Hypothalamus (tissue), 51 donors: ENCODE measurements at regions not wholly inside any gene's neighbourhood (a gene's known extent, or its start where the extent isn't known, plus 50 kb on each side); places are given as distances from the start of the nearest gene placed in this dataset.

ENCODE experiments used
- DNase-seq, 51 donors: peaks; one replicate each; lab custom pipeline; 2025; lab: John Stamatoyannopoulos, UW

DNA sequence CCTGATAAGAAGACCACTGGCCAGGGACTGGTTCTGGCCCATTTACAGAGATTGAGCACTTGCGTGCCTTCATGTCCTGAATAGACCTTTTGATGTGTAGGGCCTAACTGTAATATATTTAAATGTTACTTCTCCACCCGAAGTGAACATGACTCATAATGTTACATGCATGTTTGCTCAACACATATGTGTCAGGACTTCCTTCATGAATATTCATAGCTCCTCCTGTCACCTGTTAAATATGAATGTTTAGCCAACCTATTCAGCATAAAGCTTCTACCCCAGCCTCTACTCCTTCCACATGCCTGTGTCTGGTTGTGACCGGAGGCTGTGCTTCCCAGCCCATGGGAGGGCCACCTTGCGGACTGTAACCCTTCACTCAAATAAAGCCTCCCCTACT, 457.5 kb downstream of the IRX1 start:
- DNase-seq, result no peak

DNA sequence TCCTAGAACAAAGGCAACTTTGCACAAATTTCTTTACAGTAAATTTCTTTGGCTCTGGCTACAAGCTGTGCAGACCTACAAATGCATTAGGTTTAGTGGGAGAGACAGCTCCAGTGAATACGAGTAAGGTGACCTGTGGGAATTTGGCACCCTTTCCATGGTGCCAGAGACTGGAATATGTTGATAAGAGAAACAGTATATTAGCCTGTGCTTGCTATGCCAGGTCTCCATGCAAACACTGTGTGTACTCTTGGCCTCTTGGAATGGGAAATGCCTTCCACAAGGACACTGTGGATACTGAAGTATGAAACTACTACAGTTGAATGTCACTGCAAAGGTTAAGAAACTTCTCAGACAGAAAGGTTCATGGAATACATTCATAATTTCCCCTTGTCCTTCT, 458.5 kb downstream of the IRX1 start:
- no peak for DNase-seq

DNA sequence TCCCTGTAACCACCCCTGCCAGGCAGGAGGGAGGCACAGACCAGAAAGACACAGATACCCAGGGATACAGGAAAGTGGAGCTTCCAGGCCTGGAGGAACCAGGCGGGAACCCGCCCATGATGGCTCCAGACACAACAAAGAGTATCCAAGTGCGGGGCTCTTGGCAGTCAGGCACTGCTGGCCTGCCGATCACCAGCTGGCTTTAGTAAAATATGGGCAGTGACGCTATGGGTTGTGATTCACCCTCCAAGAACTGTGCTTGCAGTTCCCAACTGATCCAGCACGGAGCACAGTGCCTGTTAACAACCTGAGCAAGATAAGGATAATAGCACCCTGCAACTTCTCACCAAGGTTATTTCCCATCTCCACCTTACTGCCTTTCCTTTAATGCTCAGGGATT, 463.3 kb downstream of the IRX1 start:
- no peak for DNase-seq

DNA sequence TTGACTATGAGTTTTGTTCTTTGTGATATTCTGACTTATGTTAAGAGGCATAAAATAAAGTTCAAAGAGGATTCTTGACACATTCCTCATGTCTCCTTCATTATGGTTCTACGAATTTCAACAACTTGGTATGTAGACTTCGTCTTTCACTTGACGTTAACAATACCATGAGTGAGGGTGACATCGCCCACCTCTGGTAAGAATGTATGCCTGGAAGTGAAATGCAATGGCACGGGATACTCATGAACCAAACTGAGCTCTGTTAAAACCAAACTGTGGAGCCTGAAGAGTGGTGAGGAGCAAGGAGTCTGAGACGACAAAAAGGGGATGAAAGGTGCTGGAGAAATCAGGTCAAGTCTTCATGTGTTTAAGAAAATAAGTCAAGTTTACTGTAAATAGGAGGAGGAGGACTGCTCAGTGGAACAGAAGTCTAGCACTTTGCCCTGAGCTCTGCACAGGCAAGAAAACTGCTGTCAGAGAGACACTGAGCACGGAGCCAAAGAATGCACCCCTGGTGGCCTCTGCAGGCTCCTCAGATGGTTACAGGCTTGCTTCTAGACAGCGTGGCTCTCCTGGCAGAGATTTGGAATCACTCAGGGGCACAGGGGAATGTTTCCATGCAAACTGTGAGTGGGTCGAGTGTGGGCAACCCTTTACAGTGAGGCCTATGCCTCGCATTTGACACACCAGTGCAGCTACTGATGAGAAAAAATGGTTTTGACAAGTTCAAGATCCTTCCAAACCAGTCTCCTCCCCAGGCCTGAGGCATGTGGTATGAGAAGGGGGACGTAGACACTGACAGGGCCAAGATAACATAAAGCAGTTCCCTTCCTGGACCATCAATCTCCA, 470.1 kb downstream of the IRX1 start:
- no peak for DNase-seq

DNA sequence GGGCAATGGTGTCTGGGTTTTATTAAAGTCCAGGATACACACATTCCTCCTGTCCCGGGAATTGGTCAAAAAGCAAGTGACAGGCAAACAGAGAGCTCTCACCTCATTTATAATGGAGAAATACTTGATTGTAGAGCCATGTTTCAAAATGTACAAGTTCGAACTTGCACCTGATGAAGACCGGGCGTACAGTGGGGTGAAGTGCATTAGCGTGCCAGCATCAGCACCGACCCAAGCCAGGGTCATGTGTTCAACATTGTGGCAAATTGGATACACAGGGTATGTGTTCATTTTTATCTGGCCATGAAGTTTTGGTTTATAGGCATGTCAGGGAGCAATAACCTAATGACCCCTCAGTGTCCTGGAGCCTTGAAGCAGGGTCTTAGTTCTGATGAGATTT, 472.5 kb downstream of the IRX1 start:
- DNase-seq, result no peak

DNA sequence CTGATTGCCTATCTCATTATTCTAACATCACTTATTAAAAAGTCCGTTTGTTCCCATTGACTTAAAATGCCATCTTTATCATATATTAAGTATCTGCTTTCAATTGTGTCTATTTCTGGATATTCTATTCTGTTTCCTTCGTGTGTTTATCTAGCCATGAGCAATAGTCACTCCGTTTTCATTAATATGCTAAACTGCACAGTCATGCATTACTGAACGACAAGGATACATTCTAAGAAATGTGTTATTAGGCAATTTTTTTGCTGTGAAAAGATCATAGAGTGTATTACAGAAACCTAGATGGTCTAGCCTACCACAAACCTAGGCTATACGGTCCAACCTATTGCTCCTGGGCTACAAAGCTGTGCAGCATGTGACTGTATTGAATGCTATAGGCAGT, 482.9 kb downstream of the IRX1 start:
- no peak for DNase-seq

DNA sequence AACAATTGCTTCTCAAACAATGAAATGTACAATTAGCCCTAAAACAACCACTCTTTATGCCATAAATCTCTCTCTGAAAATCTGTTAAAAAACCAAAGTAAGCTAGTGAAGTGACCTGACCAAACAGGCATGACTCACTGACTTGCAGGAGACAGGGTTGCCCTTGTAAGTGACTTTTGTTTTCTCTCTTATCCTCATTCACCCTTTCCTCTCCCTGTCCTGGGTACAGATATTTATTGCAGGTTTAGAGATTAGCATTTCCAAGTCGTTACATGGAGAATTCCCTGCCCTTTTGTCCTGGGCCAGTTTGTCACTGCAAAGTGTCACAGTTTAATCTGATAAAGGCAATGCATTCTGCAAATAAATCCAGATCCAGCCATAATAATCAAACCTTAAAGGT, 484.2 kb downstream of the IRX1 start:
- DNase-seq, result no peak

DNA sequence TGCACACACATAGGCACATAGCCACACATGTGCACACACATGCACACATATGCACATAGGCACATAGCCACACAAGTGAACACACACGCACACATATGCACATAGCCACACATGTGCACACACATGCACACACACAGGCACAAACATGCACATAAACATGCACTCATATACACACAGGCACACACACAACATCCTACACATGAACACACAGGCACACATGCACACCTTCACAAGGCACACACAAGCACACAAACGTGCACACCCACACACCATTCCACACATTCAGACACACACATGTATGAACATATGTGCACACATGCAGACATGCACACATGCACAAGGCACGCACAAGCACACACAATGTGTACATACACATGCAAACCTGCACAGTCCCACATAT, 484.7 kb downstream of the IRX1 start:
- DNase-seq, result no peak

DNA sequence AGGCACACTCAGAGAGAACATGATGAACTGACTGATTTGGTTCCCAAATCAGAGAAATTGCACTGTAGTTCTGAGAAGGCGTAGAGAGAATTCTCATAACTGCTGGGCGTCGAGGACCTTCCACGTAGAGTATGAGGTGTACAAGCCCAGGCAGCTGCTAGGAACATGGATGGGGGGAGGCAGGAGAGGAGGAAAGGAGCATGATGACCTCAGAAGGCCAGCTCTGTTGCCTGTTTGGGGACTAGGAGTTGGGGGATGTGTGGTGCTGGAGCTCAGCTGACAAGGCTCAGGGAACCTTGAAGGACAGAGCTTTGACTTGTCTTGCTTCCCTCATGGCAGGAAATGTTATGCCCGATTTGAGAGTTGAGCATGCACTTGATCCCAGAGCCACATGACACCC, 485.4 kb downstream of the IRX1 start:
- DNase-seq, result no peak

DNA sequence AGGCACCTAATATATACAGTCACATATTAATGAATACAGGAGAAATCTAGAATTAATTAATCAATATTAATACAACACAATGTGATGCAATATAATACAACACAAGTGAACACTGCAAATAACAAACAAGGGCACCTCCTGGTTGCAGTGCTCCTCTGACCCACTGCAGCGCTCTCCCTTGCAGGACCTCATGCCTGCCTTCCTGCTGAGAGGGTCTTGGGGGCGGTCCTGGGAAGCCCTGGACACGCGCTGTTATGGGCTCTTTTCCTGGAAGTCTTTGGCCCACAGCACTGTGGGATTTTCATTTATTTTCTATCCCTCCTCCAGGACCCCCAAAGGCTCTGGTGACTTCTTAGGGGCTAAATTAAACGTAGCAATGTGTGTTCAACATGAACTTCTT, 485.8 kb downstream of the IRX1 start:
- DNase-seq, result no peak

DNA sequence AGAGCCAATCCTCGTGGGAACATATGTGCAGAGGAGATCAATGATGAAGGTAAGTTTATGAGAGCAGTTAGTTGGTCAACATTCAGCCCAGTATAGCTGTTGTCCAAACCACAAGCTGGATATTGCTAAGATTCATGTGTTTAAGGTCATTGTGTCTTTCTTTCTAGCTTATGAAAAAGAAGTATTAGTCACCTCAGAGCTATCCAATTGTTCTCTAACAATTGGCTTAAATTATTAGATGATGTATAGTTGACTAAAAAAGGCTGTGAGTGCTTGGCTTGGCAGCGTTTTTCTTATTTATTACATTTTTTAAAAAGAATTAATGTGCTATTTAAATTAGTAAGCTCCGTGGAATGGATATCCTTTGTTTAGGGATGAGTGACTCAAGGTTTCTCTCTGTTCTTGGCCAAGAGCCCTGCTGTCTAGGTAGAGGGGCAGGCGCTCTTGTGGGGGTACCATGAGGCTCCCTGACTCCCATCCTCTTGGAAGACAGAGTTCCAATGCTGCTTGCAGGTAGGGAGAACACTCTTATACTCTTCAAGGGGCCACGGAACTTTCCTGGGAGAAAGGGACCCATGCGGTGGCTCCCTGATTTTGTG, 487.4 kb downstream of the IRX1 start:
- DNase-seq, result no peak

DNA sequence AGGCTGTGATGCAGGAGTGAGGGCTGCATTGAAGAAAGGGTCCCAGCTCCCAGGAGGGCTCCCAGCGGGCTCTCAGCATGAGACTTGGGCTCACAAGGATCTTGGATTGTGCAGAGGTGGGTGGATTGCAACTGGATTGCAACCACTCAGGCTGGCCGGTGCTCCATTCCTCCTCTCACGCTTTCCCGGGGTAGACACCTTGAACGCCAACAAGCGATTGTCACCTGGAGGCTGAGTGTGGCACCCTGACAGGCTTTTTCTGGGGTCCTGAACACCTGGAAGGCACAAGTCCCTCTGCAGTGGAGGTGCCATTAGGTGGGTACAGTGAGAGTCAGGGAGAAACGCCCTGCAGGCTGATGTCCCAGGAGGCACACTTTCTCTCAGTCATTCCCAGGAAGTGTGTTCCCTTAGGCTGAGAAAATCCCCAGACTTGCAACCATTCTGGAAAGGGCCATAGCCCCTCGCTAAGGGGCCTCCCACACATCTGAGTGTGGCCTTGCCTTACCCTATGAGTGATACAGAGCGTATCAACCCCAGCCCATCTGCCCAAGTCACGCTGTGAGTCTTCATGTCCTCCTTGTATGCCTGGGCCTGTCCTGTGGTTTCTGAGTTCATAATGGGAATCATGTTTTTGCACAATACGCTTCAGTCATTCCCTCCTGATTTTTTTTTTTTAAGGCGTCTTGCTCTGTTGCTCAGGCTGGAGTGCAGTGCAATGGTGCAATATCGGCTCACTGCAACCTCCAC, 488.1 kb downstream of the IRX1 start:
- DNase-seq, result no peak

DNA sequence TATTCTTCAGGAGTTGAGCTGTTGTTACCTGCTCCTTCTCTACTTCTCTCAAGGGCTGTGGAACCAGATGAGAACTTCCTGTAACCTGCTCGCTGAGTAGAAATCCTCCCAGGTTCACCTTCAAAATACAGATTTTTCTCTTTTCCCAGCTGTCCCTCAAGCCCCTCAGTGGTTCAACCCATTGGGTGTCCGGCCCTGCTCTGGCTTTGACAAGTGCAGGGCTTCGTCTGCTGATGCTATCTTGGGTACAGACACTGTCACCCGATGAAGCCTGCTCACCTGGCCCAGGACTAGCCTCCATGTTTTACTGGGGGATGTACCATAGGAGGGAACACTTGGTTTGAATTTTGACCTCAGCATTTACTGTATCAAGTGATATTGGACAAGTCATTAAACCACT, 490.4 kb downstream of the IRX1 start:
- DNase-seq, result no peak

DNA sequence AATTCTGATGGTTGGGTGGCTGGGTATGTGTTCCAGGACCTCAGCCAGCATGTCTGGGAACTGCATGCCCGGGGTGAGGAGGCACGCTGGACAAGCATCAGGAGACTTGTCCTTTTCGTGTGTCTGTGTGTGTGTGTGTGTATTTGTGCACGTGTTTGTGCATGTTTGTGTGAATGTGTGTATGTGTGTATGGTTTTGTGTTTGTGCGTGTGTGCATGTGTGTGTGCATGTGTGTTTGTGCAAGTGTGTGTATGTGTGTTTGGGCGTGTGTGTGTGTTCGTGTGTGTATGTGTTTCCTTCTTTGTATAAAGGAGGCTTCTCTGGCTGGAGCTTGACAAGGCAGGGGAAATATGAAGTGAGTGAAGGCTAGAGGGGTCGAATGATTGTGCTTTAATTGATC, 491.5 kb downstream of the IRX1 start:
- DNase-seq, result no peak

DNA sequence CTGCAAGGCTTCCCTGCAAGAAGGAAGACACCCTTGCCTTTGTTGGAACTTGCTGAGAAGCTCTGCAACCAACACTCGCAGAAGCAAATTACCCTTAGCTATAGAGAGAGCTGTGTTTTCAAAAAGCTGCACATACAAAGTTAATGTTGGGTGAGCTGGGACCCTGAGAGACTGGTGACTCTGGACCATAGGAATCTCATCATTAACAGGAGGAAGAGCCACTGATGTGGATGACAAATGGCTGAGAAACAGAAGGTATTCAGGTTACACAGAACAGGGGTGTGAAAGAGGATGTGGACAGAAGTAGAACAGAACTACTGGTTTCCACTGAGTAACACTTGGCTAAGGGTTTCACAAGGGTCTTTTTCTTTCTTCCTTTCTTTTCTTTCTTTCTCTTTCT, 493.5 kb downstream of the IRX1 start:
- DNase-seq, result no peak

DNA sequence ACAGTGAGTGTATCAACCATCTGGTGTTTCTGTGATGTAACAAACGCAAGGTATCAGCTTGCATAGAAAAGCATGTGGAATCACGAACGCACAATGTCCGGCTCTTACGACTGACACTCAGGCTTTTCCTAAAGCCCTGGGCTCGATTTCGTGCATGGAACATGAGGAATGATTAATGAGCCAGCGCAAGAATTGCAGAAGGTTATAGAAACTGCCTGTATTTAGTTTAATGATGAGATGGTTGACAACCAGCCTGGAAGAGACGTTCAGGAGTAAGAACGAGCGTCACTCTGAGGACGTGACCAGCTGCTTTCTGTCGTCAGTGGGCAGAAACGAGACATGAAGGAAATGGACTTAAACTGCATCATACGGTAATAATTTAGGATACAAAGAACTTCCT, 497.6 kb downstream of the IRX1 start:
- no peak for DNase-seq

DNA sequence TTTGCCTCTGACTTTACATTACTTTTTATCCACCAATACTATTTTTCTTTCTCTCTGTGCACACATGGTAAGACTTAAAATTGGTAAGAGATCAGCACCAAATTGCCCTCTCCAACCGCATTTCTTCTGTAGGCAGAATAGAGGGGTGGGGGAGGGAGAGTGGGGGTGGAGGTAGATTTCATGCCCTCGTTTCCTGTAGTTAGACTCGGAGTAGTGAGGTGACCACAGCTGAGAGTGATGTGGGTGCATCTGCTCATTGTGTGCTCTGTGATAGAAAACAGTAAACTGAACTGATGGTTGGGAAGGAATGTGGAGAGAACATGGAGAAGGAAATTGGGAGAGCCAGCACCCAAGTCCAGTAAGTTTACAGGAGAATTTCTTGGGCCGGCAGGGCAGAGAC, 498.3 kb downstream of the IRX1 start:
- no peak for DNase-seq

DNA sequence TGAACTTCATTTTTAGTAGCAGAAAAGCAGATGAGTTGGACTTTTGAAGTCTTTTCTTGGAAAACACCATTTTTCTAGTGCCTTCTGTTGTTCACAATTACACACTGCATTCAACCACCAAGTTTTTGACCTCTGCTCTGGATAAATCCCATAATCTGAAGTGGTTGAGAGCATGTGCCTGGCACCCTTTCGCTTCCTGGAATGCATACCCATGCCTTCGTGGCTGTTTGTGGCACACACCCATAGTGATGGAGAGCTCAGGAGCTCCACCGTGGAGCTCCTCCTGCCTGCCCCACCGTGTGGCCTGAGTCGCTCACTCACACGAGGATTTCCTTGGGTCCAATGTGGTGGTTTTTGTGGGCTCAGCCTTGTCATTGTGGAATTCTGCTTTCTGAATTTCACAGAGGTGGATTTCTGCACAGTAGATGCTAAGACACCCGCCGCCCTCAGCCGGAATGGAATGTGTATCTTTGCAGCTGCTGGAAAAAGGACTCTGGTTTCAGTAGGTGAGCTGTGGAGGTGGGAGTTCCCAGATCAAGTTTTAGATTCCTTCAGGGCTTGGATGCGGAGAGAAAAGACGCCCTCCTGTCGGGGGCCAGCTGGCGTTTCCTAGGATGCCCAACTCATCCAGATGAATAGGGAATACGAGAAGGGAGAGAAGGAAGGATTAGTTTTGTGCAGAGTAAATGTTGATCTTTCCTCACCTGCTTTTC, 500.4 kb downstream of the IRX1 start:
- no peak for DNase-seq

DNA sequence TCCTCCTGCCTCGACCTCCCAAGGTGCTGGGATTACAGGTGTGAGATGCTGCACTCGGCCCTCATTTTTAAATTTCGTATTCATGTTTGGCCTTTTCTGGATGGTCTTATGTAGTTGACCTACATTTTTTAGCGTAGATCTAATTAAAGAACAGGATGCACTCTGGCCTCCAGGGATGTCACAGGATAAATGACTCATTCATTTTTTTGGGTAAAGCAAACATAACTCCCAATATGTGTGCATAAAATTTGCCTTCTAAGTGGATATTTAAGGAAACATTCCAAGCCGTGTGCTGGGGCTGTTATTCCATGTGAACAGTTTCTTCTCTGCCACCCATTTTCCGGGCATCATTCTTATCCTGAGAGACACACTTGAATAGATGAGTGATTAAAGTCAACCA, 501.6 kb downstream of the IRX1 start:
- no peak for DNase-seq

DNA sequence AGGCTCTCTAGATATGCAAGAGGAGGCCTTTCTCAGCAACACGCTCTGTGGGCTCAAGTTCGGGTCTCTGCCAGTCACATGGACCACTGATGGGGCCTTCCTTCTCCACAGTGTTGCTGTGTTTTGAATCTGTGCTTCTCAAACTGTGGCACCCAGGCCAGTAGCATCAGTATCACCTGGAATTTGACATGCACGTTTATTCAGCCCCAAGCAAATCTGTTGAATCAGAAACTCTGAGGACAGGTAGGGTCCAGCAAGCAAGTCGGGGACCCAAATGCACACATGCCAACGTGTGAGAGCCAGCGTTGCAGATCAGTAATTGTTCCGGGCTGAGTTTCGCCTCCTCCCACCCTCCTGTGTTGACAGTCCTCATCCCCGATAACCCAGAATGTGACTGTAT, 502.6 kb downstream of the IRX1 start:
- no peak for DNase-seq

DNA sequence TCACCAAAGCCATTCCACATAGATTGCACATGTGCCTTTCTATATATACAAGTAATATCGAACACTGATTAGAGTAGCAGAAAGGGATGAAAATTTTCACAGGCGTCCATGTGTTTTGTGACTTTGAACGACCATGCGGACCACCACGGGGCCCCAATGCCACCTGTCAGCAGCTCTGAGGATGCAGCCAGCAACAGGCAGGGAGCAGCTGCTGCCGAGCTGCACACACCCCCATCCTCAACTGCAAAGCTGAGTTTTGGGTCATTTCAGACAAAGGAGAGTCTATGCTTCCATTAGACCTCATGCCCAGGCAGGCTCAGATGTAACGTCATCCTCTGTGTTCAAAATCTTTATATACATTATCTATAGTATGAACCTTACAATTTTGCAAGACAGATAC, 503.8 kb downstream of the IRX1 start:
- no peak for DNase-seq
